GM21717 (cell line): ENCODE measurements at regions not wholly inside any gene's neighbourhood (a gene's known extent, or its start where the extent isn't known, plus 50 kb on each side); places are given as distances from the start of the nearest gene placed in this dataset.
"Not testable (repeated sequence)": the region's sequence is repeated elsewhere in the genome, so short reads cannot be mapped to it uniquely, and the experiment has no call there.

ENCODE experiments used
- ATAC-seq: cut with Tn5 transposase; IDR thresholded peaks from one replicate; pipeline ENCODE4 v1.9.1; 2021; ENCODE audit warnings: mild to moderate bottlenecking, moderate library complexity; ENCODE audit not compliant: unreplicated experiment

DNA sequence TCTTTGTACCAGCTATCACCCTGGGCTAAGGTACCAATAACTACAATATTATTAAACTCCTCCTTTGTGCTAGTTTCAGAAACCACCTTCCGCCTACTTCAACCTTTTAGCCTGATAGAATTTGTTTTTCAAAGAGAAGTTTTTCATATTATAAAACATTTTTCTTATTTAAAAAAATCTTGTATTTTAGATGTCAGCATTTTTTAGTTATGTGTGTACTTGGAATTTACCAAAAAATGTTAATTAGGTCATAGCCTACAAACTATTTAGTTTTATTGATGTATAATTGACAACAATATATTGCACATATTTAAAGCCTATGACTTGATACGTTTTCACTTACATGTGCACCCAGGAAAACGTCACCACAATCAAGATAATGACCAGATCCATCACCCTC is 1097.6 kb downstream of the JRKL start:
- no peak for ATAC-seq

DNA sequence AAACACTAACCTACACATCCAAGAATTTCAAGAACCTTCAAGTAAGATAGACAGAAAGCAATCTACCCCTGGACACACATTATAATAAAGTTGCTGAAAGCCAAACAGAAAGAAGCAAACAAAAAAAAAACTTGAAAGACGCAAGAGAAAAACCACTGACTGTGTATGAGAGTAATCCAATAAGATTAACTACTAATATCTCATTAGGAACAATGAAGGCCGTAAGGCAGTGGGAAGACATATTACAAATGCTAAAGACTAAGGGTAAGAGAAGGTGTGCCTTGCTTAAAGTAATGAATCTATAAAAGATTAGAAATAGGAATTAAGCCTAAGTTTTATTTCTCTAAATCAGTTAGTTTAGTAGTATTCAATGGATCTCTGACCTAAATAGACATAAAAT is 1109.1 kb downstream of the JRKL start:
- no peak for ATAC-seq

DNA sequence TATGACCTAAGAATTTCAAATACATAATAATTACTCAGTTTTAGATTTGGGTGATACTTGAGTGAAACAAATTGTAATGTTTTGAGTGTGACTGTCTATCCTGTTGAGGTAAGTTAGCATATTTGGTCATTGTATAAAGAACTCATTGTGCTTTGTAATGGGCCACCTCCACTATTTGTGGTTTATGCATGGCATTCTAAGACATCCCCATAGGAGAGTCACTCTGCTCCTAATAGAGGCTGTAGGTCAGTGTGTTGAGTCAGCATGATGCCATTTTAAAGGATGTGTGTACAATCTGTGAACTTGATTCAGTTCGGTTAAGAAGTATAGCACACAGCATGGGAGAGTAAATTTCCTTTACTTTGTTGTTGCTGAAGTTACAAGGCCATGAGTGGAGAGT is 1112.4 kb downstream of the JRKL start:
- no peak for ATAC-seq

DNA sequence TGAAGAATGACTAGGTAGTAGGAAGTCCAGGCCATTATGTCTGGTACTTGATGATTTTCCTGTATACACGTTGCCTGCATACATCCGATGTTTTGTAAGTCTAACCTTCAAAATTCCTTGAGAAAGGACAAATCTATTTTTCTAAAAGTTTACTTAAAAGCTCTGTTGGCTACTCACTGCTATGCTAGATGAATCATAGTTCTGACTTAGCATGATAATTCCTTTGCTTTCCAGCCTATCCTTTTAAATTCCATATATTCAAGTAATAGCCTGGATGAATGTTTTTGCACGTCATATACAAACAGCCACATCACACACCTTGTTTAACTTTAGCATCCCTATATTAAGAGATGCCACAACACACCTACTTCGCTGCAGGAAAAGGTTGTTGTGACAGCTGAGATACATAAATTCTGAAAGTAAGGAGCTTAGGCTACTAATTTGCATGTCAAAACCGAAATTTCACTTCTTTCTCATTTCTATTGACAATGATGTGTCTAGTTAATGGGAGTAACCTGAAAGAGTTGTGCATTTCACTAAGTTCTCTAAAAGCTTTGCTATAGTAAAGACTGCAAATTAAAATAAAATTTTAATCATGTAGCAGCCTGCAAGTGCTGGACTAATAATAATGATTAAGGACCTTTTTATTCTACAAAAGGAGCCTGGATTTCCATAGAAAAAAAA is 1116.4 kb downstream of the JRKL start:
- ATAC-seq = no peak

DNA sequence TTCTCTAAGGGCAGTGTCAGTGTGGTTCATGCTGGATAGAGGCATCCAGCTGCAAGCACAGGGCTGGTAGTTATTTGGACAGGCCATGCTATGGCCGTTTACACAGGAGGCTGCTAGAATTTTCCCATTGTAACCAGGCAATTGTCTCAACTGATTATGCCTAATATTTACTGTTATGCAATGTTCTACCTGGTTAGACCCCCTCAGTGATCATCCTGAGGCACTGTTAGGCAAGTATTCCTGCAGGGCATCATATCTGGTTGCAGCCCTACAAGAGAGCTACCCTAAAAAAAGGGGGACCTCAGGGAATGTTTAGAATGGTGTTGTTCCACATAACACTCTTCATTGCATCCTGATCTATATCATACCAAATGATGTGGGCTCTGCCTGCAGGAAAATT is 1124.6 kb downstream of the JRKL start:
- no peak for ATAC-seq

DNA sequence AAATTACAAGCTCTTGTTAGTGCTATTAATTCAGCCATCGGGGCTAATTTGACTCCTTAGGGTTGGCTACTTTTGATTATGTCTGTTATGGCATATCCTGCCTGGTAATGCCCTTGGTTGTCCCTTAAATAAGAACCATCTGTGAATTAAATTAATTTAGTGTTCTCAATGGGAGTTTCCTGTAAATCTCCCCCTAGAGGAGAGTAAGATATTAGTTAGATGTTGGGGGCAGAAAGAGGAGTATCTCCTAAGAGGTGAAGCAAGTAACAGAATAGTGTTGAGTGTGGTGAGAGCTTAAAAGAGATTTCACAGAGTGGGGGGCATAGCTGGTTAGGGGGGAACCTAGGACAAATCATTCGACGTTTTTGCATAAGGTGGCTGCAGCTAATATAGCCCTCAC is 1126.9 kb downstream of the JRKL start:
- no peak for ATAC-seq

DNA sequence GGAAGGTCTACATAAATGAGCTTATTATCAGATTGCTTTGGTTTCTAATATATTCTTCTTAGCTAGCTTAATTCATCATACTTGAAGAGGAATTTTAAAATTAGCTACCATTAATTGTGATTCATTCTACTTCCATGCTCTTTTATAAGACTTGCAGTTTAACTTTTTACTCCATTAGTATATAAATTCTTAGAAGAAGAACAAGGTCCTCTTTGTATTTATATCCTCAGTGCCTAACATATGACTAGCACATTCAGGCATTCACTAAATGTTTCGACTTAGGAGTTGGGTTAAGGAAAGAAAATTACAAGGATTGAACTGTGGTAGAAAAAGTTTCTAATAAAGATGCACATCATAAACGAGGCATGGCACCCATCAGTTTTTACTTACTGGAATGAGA is 1135.5 kb downstream of the JRKL start:
- no peak for ATAC-seq

DNA sequence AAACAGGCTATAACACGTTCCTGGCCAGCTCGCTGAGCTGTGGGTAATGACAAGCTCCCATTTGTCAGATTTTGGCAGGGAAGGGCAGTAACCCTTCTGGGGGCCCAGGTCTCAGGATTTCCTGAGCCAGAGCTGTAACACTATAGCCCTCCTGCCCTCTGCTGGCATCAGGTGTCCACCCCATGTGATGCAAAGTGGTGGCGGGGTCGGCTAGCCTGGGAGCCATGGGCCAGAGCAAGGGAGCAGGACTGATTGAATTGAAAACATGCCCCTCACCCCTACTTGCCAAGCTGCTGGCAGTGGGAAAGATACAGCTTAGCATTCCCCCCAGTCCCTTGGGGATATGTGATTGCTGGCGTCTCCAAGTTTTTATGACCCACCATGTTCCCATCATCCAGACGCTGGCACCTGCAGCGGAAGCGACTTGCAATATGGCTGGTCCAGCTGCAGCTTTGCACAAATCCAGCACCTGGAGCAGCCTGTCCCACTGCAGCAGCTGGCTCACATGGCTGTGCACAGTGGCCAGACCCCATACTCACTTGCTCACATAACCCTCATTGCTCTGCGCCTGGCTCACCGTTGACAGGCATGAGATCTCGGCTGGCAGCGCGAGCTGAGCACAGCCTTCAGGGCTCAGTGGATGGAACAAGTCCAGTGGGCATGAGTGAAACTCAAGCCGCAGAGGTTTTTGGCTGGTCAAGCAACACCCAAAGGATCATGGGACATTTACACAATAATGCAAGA is 1147.8 kb downstream of the JRKL start:
- no peak for ATAC-seq

DNA sequence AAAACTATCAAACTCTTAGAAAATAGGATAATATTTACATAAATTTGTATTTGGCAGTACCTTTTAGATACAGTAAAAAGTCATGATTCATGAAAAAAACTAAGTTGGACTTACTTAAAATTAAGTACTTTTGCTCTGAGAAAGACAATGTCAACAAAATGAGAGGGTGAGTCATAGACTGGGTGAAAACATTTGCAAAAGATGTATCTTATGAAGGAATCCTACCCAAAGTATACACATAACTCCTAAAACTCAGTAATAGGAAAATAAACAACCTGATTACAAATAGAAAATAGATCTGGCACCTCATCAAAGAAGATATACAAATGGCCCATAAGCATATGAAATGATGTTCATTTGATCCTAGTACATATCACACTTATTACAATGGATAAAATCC is 1154.6 kb downstream of the JRKL start:
- ATAC-seq = no peak

DNA sequence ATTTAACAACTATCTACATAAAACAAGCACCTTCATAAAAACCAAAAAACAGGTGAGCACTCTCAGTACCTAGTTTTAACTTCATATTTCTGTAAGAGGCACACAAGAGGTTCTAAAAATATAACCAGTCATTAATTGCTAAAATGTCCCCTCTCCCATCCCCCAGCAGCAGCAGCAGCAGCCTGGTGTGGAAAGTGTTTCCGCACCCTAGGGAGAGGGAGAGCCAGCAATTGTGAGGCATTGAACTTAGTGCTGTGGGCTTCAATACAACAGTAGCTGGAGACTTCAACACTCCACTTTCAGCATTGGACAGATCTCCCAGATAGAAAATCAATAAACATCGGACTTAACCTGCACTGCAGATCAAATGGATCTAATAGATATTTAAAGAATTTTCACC is 1158.5 kb downstream of the JRKL start:
- no peak for ATAC-seq

DNA sequence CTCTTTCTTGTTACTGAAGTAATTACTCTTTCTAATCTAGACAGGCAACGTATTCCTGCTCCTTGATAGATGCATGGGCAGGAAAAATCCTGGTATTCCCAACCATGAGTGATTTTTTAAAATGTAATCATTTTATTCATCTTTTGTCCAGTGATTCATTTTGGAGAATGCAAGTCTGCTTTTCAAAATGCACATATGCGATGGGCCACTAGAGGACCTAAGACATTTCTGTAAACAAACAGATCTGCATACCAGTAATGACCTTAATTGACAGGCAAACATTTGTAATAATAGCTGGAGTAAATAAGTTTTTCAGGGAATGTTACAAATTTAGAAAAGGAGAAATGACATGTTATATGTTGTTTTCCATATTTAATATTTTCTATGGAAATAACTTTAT is 1167.6 kb downstream of the JRKL start:
- no peak for ATAC-seq

DNA sequence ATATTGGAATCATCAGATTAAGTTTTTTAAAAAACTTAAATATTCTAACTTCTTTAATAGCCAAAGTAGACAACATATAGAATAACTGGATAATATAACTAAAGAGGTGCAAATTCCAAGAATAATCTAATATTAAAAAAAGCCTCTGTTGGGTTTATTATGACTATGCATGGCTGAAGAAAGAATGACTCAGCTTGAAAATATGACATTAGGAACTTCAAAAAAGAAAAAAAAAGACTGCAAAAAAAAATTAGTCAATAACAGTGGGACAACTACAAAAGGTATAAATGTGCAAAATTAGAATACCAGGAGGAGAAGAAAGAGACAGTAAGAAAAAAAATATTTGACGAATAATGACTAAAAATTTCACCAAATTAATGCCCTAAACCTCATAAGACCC is 1178.0 kb downstream of the JRKL start:
- no peak for ATAC-seq

DNA sequence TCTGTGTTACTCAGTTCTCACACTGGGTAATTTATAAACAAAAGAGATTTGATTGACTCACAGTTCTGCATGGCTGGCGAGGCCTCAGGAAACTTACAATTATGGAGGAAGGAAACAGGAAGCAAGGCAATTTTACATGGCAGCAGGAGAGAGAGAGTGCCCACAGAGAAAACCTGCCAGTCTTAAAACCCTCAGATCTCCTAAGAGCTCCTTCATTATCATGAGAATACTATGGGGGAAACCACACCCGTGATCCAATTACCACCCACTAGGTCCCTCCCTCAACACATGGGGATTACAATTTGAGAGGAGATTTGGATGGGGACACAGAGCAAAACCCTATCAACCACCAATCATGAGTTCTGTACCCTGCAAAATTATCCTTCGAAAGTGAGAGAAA is 1180.8 kb downstream of the JRKL start:
- no peak for ATAC-seq

DNA sequence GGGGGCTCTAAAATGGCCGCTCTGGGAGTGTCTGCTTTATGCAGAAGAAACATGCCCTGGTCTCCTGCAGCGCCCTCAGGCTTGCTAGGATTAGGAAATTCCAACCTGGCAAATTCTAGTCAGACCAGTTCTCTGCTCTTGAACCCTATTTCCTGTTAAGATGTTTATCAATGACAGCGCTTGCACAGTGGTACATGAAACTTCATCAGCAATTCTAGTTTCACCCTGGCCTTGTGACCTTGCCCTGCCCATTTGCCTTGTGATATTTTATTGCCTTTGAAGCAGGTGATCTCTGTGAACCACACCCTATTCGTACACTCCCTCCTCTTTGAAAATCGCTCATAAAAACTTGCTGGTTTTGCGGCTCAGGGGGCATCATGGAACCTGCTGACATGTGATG is 1184.0 kb downstream of the JRKL start:
- ATAC-seq = not testable (repeated sequence)

DNA sequence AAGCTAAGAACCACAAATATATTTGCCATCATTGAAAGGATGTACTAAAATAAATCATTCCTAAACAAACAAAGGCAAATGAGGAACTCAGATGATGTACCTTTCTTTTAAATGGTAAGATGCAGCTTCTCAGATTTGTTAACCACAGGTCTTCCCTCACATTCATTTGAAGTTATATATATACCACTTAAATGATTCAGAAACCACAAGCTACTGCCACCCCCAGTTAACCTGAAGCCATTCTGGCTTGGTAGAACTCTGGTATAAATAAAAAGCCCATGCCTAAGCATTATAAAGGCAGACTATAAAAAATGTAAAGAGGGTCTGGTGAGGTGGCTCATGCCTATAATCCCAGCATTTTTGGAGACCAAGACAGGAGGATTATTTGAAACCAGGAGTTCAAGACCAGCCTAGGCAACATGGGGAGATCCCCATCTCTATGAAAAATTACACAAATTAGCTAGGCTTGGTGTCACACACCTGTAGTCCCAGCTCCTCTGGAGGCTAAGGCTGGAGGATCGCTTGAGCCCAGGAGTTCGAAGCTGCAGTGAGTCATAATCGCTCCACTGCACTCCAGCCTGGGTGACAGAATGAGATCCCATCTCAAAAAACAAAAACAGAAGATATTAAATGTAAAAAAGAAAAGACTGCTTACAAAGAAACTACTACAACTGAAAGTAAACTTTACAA is 1185.3 kb downstream of the JRKL start:
- no peak for ATAC-seq

DNA sequence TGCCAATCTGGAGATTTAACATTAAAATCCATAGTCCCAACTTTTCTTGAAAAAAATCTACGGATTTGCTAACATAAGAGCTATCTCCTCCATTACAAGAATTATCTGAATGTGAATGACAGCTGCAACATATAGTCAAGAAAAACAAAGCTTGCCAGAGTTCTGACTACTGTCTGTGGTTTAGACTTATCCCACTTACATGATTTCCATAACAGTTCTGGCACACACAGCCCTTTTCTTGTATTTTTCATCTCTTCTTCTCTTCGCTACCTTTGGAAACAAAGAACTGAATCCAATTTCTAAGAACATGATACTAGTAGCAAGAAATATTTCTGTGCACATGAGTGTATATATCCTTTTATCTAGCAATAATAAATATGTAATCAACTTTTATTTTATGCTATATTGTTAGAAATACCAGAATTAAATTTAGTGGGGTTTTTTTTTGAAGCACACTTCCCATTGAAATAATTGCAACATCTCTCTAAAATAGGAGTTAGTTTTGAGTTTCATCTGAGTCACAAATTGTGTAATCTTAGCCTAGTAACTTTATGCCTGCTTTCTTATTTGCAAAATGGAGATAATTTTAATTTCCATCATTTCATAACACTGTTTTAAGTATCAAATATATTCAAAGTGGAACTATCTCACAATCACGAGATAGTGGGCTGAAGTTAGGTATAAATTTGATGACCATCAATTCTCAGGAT is 1217.6 kb downstream of the JRKL start:
- ATAC-seq = no peak

DNA sequence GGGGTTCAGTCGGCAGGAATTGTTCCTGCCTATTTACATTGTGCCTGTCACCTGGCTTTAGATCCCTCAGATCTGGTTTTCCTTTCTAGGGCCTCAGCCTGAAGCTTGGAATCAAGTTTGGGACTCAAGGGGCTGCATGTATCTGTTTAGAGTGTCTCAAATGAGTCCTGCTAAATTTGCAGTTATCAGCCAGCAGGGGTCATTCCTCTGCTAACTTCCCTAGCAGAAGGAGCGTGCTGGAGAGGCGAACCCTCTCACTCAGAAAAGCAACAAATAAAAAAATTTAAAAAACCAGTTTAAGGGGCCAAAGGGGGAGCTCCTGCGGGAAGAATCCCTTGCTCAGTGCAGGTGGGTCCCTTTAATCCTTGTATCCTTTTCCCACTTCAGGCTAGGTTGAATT is 1220.2 kb downstream of the JRKL start:
- no peak for ATAC-seq

DNA sequence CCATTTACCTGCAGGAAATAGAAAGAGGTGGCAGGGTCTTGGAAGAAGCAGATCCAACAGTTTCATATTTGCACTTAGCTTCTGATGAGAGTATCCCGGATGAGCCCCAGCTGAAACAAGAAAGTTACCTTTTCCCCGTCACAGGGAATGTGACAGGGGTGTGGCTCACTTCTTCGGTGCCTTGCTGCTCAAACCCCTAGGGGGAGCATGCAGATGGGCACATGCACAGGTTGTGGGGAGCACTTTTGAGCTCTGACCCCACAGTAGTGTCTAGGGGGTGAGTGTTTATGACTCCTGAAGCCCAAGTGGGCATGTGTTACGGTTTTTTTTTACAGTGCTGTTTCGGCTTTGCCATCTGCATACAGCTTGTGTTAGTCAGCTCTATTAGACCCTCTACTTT is 1221.0 kb downstream of the JRKL start:
- ATAC-seq = no peak

DNA sequence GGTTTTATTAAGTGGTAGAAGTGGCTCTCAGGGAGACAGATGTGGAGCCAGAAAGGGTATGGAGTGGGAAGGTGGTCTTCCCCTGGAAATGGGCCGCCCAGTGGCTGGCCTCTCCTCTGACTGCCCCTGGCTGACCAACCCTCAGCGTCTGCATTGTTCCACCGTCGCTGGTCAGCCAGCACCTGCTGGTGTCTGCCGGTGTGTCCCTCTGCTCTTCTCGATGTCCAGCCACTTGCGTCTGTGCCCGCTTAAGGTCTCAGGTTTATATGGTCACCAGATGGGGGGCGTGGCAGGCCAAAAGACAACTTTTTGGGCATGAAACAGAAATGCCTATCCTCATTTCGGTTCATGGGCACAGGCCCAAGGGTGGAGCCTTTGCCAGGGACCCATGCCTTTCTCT is 1221.5 kb downstream of the JRKL start:
- ATAC-seq = no peak

DNA sequence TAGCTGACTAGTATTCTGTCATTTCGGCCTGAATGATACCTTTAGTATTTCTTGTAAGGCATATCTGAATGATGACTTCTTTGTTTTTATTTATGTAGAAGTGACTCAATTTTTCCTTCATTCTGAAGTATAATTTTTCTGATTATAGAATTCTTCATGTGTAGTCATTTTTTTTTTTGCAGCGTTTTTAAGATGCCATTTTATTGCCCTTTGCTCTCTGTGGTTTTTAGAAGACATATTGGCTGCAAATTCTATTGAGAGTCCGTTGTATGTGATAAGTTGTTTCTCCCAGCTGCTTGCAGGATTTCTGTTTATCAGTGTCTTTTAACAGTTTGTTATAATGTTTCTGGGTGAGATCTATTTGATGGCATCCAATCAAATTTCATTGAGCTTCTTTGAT is 1224.8 kb downstream of the JRKL start:
- ATAC-seq = no peak

DNA sequence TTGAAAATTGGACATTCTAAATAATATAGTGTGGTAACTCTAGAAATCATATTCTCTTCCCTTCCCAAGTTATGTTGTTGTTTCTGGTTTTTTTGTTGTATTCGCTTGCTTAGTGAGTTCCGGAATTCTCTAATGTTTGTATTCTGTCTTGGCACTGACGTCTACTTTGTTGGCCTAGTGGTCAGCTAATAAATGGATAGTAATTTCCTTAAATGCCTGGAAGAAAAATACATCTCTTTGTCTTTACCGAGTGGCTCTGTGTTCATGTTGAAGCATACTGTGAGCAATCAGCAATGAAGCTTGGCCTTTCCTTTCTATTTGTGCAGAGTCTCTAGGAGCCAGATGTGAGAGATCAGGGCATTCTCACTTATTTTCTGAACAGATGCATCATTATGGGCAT is 1225.7 kb downstream of the JRKL start:
- no peak for ATAC-seq

DNA sequence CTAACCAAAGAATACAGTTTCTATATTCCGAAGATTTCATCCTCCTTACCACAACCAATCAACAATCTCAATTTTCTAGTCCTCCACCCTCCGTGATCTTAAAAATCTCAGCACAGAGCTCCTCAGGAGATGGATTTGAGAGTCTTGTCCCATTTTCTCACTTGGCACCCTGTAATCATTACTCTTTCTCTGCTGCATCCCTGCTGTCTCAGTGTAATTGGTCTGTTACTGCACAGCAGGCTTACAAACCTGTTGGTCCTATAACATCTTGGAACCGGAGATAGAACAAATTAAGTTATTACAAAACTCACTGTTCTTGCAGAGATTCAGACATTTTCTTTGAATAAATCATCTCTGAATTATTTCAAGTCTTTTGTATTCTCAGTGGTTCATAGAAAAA is 1227.2 kb downstream of the JRKL start:
- no peak for ATAC-seq
